Bronchial epithelial cell (primary cell): ENCODE measurements at regions not wholly inside any gene's neighbourhood (a gene's known extent, or its start where the extent isn't known, plus 50 kb on each side); places are given as distances from the start of the nearest gene placed in this dataset.

Experiments
- DNase-seq: peaks from one replicate; pipeline ENCODE4 v3.0.0-alpha.2; 2010; ENCODE audit warnings: low read depth
- FAIRE-seq: peaks from 2 replicates; lab custom pipeline; 2011; peaks lifted over from hg19 to GRCh38; lab: Jason Lieb, UNC
- H3K27me3 ChIP-seq: 2 replicates; pipeline ENCODE4 v1.5.1; 2011; ENCODE audit warnings: low read length; ENCODE audit not compliant: control insufficient read depth, insufficient read depth
- H3K36me3 ChIP-seq: 2 replicates; pipeline ENCODE4 v1.5.1; 2011; ENCODE audit warnings: low read length; ENCODE audit not compliant: control insufficient read depth, insufficient read depth
- H3K4me3 ChIP-seq: 2 replicates; pipeline ENCODE4 v1.5.1; 2011; ENCODE audit warnings: mild to moderate bottlenecking, low read depth, low read length, control low read depth
- CTCF ChIP-seq: IDR thresholded peaks from 2 replicates; pipeline ENCODE4 v1.5.1; 2011; ENCODE audit warnings: mild to moderate bottlenecking, moderate library complexity, low read length, control low read depth, inconsistent platforms; ENCODE audit not compliant: insufficient read depth, severe bottlenecking

GRCh38 chr1:30523055-30524020, 200.0 kb downstream of the MATN1 start:
- FAIRE-seq: peak; percentile 88
- DNase-seq: peak; percentile 91
- Histone ChIP-seq H3K36me3 (no peaks in the 10 kb centered on the region), H3K27me3 (peaks cover 1% of the 10 kb centered on the region), H3K4me3 (no peak overlapping the region)
- TF ChIP-seq CTCF: no peak

GRCh38 chr1:30522031-30523004, 201.1 kb downstream of the MATN1 start:
- Histone ChIP-seq H3K27me3 (peaks cover 1% of the 10 kb centered on the region), H3K4me3 (no peak overlapping the region), H3K36me3 (no peaks in the 10 kb centered on the region)
- TF ChIP-seq CTCF: no peak
- FAIRE-seq (peak; percentile 88), DNase-seq (peak; percentile 62)

- no peak for DNase-seq
- TF ChIP-seq CTCF: no peak
- H3K27me3 ChIP-seq: peaks cover 1% of the 10 kb centered on the region
- H3K4me3 ChIP-seq: no peak overlapping the region
- FAIRE-seq: no peak
- H3K36me3 ChIP-seq: no peaks in the 10 kb centered on the region
Measured at GRCh38 chr1:30521261-30521865, 202.0 kb downstream of the MATN1 start.

GRCh38 chr1:30520476-30520875, 202.9 kb downstream of the MATN1 start:
- Histone ChIP-seq H3K36me3 (no peaks in the 10 kb centered on the region), H3K4me3 (no peak overlapping the region), H3K27me3 (peaks cover 1% of the 10 kb centered on the region)
- FAIRE-seq (no peak), DNase-seq (no peak)
- no peak for TF ChIP-seq CTCF

DNA sequence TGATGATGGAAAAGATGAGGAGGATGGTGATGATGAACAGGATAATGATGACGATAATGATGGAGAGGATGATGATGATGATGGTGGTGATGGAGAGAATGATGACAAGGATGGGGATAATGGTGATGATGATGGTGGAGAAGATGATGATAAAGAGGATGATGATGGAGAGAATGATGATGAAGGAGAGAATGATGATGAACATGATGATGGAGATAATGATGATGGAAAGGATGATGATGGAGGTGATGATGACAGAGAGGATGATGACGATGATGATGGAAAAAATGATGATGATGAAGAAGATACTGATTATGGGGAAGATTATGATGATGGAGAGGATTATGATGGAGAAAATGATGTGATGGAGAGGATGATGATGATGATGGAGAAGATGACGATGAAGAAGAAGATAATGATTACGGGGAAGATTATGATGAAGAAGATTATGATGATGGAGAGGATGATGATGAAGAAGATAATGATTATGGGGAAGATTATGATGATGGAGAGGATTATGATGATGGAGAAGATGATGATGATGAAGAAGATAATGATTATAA, 204.1 kb downstream of the MATN1 start:
- FAIRE-seq: no peak
- peaks cover 1% of the 10 kb centered on the region for H3K27me3 ChIP-seq
- no peak for DNase-seq
- no peak for TF ChIP-seq CTCF
- no peaks in the 10 kb centered on the region for H3K36me3 ChIP-seq
- H3K4me3 ChIP-seq: no peak overlapping the region
